PC-3 (cell line): ENCODE measurements at regions not wholly inside any gene's neighbourhood (a gene's known extent, or its start where the extent isn't known, plus 50 kb on each side); places are given as distances from the start of the nearest gene placed in this dataset.

ENCODE experiments used
- EZH2 ChIP-seq: fragments of 300-600 bp; sonication (generic); IDR thresholded peaks from one replicate; pipeline ENCODE4 v1.6.1; 2017; ENCODE audit warnings: antibody characterized with exemption, mild to moderate bottlenecking, low read length; ENCODE audit not compliant: unreplicated experiment
- TF ChIP-seq, protein P1 (sequence below): fragments of 300-600 bp; sonication (generic); conservative IDR thresholded peaks from 2 replicates; pipeline ENCODE4 v1.5.1; 2017; ENCODE audit warnings: antibody characterized with exemption, low read depth, mild to moderate bottlenecking, low read length

DNA sequence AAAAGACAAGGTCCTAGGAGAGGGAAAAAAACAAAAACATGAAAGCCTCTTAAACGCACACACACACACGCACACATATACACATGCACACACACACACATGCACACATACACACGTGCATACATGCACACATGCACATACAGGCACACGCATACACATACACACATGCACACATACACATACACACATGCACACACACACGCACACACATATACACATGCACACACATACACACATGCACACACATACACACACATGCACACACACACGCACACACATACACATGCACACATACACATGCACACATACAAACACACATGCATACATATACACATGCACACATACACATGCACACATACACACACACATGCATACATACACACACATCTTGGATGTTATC lies 78.1 kb upstream of the PPP2R5C start:
- TF ChIP-seq, protein P1, sequence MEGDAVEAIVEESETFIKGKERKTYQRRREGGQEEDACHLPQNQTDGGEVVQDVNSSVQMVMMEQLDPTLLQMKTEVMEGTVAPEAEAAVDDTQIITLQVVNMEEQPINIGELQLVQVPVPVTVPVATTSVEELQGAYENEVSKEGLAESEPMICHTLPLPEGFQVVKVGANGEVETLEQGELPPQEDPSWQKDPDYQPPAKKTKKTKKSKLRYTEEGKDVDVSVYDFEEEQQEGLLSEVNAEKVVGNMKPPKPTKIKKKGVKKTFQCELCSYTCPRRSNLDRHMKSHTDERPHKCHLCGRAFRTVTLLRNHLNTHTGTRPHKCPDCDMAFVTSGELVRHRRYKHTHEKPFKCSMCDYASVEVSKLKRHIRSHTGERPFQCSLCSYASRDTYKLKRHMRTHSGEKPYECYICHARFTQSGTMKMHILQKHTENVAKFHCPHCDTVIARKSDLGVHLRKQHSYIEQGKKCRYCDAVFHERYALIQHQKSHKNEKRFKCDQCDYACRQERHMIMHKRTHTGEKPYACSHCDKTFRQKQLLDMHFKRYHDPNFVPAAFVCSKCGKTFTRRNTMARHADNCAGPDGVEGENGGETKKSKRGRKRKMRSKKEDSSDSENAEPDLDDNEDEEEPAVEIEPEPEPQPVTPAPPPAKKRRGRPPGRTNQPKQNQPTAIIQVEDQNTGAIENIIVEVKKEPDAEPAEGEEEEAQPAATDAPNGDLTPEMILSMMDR, result no peak
- no peak for TF ChIP-seq EZH2
